ENCODE measurements at regions not wholly inside any gene's neighbourhood (a gene's known extent, or its start where the extent isn't known, plus 50 kb on each side); places are given as distances from the start of the nearest gene placed in this dataset.
"Not testable (repeated sequence)": the region's sequence is repeated elsewhere in the genome, so short reads cannot be mapped to it uniquely, and the experiment has no call there.

DNA sequence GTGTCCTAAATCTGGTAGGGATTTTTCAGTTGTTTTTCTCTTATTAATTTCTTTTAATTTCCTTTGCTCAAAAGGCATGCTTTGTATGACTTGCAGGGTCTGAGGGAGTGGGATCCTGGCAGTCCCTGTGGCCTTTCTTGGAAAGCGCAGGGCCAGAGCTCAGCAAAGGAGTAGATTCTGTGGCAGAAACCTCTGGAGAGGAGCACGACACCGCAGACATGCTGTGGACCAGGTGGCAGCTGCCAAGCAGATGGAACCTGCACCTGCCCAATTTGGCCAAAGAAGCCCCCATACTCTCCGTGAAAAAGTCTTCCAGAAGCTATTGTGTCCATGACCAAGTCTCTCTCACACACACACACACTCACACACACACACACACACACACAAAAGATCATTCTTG is 78.9 kb upstream of the FGF3 start:
- no peaks in the 10 kb centered on the region for H3K9me3 Mint-ChIP-seq (ENCODE audit: unreplicated experiment)
- H3K27me3 Mint-ChIP-seq (ENCODE audit: unreplicated experiment) = peaks cover 6% of the 10 kb centered on the region
- no peak overlapping the region for H3K27ac Mint-ChIP-seq (ENCODE audit: unreplicated experiment)
- no peaks in the 10 kb centered on the region for H3K36me3 Mint-ChIP-seq (ENCODE audit: low read depth, unreplicated experiment)
- peaks cover 3% of the 10 kb centered on the region for H3K4me1 Mint-ChIP-seq (ENCODE audit: unreplicated experiment)
- no peak for DNase-seq (ENCODE audit: low spot score)
- TF ChIP-seq, protein P1, sequence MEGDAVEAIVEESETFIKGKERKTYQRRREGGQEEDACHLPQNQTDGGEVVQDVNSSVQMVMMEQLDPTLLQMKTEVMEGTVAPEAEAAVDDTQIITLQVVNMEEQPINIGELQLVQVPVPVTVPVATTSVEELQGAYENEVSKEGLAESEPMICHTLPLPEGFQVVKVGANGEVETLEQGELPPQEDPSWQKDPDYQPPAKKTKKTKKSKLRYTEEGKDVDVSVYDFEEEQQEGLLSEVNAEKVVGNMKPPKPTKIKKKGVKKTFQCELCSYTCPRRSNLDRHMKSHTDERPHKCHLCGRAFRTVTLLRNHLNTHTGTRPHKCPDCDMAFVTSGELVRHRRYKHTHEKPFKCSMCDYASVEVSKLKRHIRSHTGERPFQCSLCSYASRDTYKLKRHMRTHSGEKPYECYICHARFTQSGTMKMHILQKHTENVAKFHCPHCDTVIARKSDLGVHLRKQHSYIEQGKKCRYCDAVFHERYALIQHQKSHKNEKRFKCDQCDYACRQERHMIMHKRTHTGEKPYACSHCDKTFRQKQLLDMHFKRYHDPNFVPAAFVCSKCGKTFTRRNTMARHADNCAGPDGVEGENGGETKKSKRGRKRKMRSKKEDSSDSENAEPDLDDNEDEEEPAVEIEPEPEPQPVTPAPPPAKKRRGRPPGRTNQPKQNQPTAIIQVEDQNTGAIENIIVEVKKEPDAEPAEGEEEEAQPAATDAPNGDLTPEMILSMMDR (IDR thresholded peaks at IDR 0.05; ENCODE audit: unreplicated experiment) = no peak
- H3K4me3 Mint-ChIP-seq (ENCODE audit: unreplicated experiment) = no peak overlapping the region

DNA sequence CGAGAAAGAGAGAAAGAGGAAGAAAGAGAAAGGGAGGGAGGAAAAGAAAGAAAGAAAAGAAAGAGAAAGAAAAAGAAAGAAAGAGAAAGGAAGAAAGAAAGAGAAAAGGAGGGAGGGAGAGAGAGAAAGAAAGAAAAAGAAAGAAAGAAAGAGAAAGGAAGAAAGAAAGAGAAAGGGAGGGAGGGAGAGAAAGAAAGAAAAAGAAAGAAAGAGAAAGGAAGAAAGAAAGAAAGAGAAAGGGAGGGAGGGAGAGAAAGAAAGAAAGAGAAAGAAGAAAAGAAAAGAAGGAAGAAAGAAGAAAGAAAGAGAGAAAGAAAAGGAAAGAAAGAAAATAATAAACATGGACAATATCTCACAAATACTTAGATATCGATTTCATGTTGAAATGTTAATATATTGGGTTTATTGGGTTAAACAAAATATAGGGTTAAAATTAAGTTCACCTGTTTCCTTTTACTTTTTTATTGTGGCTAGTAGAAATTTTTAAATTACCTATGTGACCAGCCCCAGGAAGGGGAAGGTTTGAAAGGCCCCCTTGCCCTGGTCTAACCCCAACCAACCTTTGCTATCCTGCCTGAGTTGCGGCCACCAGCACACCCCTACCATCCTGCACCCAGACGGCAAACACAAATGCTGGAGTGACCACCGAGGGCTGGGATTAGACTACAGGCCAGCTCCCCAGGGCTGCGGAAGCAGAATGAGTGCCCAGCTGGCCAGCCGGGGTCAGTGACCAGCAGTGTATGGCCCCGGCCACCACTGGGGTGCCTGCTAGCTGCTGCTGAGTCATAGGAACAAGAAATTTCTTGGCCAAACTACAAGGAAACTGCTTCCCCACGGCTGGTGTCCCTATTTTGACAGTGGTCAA is 81.0 kb upstream of the FGF3 start:
- no peaks in the 10 kb centered on the region for H3K4me1 Mint-ChIP-seq (ENCODE audit: unreplicated experiment)
- H3K9me3 Mint-ChIP-seq (ENCODE audit: unreplicated experiment) = no peaks in the 10 kb centered on the region
- H3K27me3 Mint-ChIP-seq (ENCODE audit: unreplicated experiment) = peaks cover 4% of the 10 kb centered on the region
- H3K36me3 Mint-ChIP-seq (ENCODE audit: low read depth, unreplicated experiment) = no peaks in the 10 kb centered on the region
- H3K27ac Mint-ChIP-seq (ENCODE audit: unreplicated experiment) = no peak overlapping the region
- no peak overlapping the region for H3K4me3 Mint-ChIP-seq (ENCODE audit: unreplicated experiment)
- no peak for DNase-seq (ENCODE audit: low spot score)
- TF ChIP-seq, protein P1 (IDR thresholded peaks at IDR 0.05; ENCODE audit: unreplicated experiment) = no peak

DNA sequence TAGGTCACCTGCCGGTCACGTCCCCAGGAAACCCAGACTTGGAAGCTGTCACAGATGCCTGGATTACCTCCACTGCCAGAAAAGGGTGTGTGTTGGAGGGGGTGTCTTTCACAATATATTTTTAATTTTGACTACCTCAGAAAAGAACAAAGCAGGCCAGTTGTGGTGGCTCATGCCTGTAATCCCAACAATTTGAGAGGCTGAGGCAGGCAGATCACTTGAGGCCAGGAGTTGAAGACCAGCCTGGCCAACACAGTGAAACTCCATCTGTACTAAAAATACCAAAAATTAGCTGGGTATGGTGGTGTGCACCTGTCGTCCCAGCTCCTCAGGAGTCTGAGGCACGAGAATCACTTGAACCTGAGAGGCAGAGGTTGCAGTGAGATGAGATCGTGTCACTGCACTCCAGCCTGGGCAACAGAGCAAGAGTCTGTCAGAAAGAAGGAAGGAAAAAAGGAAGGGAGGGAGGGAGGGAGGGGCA is 81.6 kb upstream of the FGF3 start:
- not testable (repeated sequence) for H3K36me3 Mint-ChIP-seq (ENCODE audit: low read depth, unreplicated experiment); H3K4me3 Mint-ChIP-seq (ENCODE audit: unreplicated experiment); H3K9me3 Mint-ChIP-seq (ENCODE audit: unreplicated experiment); H3K27me3 Mint-ChIP-seq (ENCODE audit: unreplicated experiment); H3K27ac Mint-ChIP-seq (ENCODE audit: unreplicated experiment); DNase-seq (ENCODE audit: low spot score); H3K4me1 Mint-ChIP-seq (ENCODE audit: unreplicated experiment)

DNA sequence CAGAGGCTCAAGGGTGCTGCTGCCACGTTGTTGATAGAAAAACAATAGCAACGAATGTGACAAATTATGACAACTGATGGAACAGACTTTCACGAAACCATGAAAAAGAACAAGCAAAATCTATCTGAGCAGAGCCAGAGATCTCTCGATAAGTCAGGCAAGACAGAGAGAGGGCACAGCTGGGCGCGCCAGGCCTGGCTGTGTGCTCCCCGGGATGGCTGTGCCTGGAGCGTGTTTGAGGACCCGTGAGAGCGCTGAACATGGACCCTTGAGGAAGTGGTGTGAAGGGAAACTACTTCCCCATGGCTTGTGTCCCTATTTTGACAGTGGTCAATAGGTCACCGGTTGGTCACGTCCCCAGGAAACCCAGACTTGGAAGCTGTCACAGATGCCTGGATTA is 83.1 kb upstream of the FGF3 start:
- H3K27me3 Mint-ChIP-seq (ENCODE audit: unreplicated experiment) = peaks cover 4% of the 10 kb centered on the region
- no peak overlapping the region for H3K27ac Mint-ChIP-seq (ENCODE audit: unreplicated experiment)
- no peaks in the 10 kb centered on the region for H3K4me1 Mint-ChIP-seq (ENCODE audit: unreplicated experiment)
- TF ChIP-seq, protein P1 (IDR thresholded peaks at IDR 0.05; ENCODE audit: unreplicated experiment) = no peak
- H3K4me3 Mint-ChIP-seq (ENCODE audit: unreplicated experiment) = no peak overlapping the region
- no peak for DNase-seq (ENCODE audit: low spot score)
- H3K9me3 Mint-ChIP-seq (ENCODE audit: unreplicated experiment) = no peaks in the 10 kb centered on the region
- no peaks in the 10 kb centered on the region for H3K36me3 Mint-ChIP-seq (ENCODE audit: low read depth, unreplicated experiment)

DNA sequence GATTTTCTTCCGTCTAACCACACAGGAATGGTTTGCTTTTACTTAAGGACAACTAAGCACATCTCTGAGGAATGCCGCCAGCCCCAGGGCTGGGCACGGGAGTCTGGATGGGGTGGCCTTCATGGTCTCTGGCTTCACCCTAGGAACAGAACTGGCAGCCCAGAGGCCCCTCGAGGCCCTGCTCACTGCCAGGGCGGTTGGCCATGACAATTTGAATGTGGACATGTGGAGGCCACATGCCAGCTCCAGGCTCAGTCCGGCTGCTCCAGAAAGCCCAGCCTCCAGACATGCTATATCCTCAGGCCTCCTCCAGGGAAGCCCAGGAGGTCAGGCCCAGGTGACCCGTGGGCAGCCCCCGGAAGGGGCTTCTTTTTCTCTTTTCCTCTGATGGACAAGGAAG is 84.0 kb upstream of the FGF3 start:
- TF ChIP-seq, protein P1 (IDR thresholded peaks at IDR 0.05; ENCODE audit: unreplicated experiment) = no peak
- peaks cover 7% of the 10 kb centered on the region for H3K27me3 Mint-ChIP-seq (ENCODE audit: unreplicated experiment)
- no peak for DNase-seq (ENCODE audit: low spot score)
- H3K4me3 Mint-ChIP-seq (ENCODE audit: unreplicated experiment) = no peak overlapping the region
- H3K36me3 Mint-ChIP-seq (ENCODE audit: low read depth, unreplicated experiment) = no peaks in the 10 kb centered on the region
- H3K9me3 Mint-ChIP-seq (ENCODE audit: unreplicated experiment) = no peaks in the 10 kb centered on the region
- no peaks in the 10 kb centered on the region for H3K4me1 Mint-ChIP-seq (ENCODE audit: unreplicated experiment)
- no peak overlapping the region for H3K27ac Mint-ChIP-seq (ENCODE audit: unreplicated experiment)
